ENCODE measurements at regions not wholly inside any gene's neighbourhood (a gene's known extent, or its start where the extent isn't known, plus 50 kb on each side); places are given as distances from the start of the nearest gene placed in this dataset.

DNA sequence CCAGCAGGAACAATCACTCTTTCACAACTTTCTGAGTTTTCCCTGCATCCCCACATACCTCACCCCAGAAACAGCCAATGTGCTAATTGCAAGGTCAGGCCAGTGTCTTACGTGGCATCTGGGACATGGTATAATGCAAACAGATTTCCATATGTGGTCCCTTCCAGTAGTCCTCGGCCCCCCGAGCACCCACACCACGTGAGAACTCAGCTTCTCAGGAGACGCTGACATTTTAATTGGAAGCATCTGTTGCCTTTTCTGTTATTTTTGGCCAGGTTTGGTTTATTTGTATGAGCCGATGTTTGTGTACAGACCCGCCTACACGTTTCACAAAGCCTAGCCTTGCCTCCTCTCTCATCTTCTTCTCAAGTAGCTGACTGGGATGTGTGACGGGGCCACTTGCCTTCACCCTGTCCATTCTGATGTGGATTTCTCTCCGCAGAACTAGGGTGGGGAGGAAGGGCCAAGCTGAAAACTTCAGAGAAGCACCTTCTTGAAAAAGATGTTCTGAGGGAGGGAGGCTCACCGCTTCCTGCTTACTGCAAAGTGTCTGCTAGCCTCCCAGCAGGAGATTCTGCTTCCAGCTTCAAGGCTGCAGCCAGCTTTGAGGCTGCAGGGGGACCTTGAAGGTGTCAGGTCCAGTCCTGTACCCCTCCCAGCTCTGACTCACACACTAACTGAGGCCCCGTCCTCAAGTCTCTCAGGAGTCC lies 109.6 kb upstream of the SLC14A2 start:
- peak; percentile 44 for DNase-seq

DNA sequence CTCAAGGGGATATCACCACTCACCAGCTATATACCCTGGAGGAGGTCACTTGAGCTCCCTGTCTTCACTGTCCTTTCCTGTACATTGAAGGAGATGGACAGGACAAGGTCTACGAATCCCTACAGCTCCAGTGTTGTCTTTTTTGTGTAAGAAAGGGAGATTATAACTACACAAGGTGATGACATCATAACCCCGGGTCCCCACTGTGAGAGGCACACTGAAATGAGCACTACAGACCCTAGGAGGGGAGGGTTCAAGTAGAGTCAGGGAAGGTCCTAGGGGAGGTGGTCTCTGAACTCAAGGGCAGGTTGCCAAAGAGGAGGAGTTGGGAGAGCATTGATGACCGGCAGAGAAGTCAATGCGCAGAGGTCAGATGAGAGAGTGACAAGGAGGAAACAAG lies 108.3 kb upstream of the SLC14A2 start:
- DNase-seq, result no peak

DNA sequence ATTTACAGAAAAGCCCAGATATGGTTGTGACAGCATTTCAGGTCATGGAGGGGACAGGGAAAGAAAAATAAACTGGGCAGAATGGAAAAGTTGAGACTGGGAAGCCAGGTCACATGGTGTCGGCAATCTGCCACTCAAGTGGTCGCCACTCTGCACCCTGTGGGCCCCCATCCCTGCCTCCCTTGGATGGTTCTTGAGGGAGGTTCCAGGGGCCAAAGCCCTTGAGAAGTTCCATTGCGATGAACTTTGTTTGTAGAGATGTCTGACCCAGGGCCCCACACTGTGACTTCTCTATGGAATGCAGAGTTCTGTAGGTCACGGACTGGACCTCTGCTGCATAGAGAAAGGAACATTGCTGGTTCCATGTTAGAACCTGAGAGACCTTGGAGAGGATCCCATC lies 105.7 kb upstream of the SLC14A2 start:
- no peak for DNase-seq

DNA sequence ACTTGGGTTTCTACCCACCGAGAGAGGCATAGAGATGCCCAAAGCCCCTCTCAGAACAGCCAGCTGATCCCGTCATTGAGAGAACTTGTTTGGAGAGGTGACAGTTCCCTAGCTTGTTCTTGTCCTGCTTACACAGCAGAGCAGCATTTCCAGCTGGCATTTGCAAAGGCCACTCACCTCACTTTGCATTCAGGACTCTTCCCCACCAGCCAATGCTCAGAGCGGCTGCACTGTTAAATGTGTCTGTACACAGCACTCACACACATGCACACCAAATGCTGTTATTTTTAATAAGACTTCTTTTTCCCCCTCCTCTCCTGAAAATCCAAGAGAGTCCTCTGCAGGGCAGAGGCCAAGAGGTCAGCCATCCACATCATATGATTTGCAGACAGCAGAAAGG lies 104.6 kb upstream of the SLC14A2 start:
- no peak for DNase-seq

DNA sequence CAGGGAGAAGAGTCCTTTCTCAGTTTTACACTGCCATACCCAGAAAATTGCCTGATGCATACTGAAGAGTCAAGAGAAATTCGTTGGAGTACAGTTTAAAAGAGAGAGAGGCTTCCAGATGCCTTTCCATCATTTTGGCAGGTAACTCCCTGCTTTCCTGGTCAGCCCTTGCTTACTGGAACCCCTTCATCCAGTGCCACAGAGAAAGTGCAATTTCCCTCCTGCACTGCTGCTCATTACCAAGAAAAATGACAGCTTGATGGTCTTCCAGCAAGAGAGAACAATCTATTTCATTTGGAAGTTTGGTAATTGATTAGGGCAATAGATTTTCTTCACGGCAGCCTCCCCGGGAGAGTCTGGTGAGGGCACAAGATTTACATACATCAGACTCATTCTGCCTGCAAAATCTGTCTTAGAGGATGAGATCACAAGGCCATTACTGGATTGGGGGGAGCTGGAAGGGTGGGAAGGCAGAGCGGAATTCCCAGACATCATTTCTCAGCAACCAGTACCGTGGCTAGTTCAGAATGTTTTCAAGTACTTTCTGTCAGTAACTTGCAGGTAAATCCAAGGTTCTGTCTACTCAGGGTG lies 102.8 kb upstream of the SLC14A2 start:
- DNase-seq, result no peak

DNA sequence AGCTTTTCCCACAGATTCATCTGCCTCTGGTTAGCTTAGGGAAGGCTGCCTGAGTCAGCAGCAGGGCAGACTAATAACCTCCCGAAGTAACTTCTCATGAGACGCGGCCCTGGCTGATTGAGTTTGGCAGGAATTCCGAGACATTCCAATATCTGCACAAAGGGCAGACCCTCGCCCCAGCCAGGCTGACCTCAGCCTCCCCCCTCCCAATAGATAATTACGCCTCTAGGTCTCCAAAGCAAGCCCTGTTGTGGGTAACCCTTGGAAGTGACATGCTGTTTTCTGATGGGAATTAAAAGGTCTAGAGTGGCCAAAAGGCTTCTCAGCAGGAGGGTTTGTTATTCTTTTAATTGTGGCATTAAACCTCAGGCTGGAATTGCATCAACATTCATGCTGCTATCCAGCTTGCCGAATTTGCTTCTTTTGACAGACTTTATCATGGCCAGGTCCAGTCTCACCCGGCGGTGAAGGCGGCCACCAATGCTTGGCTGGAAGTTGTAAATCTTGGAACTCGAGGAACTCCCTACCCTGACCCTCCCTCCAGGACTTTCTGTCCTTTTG lies 98.0 kb upstream of the SLC14A2 start:
- DNase-seq, result no peak

DNA sequence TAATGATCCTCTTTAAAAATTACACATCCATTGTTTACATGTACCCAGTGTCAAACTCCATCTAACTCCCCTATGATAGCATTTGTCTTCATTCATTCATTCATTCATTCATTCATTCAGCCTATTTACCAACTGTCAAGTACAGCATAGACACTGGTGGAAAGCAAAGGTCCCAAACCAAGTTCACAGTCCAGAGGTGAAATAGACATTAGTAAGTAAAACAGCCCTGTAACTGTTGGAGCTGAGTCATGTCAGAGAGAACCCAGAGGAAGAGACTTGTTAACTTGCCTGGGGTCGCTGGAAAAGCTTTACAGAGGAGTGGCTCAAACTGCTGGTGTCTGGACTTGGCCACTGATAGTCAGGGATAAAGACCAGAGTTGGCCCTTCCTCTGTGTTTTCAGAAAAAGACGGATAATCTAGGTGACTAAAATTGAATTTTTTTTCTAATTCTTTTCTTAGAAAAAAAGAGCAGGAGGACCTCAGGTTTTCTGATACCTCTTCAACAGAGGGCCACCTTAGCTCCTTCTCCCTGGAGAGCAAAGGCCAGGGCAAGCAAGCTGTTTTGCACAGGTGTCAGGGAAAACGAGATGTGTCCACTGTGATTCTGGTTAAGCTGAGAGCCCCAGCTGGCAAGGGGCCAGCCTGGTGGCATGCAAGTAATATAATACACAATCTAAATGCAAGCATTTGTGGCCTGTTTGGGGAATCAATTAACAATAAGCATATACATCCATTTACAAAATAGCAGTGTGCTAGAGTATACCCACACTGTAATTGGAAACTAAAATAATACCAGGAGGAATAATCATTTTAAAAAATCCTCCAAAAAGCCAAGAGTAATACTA lies 96.7 kb upstream of the SLC14A2 start:
- no peak for DNase-seq

DNA sequence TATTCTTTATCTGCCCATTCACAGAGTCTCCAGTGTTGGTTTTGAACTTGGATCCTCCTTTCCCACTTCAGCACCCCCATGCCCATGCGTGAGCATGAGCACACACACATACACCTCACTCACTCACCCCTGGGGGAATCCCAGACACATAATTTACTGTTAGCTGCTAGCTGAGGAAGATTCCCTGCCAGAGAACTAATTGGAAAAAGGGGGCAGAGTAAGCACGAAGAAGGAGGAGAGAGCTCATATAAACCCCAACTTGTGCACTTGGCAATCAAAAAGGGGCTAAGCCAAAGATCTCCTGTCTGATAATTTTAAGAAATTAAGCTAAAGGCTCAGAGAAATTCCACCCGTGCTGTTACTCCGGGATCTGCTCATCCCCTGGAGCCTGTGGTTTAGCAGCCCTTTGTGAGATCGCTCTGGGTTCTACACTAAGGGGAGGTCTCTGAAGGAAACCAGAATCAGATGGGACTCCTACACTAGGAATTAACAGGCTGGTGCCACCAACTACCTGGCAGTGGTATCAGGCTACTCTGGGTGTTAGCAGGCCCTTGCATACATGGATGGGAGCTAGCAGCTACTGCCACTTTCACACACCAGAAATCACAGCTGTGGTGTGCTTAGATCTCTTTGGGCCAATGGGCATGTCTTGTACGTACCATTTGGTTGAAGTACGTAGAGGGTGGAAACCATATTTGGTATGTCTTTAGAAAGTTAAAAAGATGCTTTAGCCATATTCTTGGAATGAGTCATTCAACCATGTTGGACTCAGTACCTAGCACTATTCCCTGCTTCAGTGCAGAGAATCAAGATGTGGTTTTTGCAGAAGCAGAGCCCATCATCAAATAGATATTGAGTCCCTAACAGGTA lies 95.6 kb upstream of the SLC14A2 start:
- DNase-seq, result no peak

DNA sequence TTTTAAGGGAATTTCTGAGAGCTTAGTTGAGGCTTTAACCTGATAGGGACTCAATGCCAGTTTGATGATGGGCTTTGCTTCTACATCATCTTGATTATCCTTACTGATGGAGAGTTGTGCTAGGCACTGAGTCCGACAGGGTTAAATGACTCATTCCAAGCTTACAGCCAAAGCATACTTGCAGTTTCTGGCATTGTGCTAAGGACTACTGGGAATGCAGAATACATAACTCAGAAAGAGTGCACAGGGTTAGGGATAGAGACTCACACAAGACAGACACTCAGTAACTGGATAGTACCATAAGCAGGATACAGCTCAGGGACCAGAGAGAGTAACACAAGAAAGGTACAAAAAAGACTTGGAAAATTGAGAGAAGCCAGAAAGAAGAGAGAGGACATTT lies 94.1 kb upstream of the SLC14A2 start:
- DNase-seq, result no peak

DNA sequence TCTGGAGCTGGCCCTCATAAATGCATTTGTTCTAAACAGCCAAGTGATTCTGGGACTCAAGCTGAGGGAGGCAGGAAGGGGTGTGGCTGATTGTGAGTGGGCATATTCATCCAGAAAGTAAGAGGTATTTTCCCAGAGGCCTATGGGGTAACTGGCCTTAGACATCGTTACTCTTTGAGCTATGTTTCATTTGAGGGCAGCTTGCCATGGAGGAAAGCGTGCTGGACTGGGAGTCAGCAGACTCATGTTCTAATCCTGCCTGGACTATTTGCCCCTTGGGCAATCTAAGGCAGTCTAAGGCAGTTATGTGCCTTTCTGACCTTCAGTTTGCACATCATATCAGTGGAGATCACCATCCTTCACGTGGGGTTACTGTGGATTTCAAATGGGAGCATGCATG lies 93.5 kb upstream of the SLC14A2 start:
- no peak for DNase-seq

DNA sequence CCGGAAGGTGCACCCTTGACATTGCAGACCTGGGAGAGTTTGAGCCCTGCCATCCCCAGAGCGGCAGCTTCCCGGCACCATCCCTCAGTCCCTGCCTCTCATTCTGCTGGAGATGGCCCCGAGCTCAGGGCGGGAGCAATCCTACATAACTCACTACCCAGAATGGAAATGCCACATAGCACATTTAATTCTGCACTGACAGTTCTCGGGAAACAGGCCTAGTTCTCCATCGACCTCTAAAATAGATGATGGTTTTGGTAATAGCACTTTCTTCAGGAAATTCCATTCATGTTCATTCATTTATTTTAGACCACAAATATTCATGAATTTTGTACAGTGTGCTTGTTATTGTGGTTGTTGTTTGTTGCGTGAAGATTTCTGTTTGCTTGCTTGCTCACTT lies 92.9 kb upstream of the SLC14A2 start:
- DNase-seq, result no peak

DNA sequence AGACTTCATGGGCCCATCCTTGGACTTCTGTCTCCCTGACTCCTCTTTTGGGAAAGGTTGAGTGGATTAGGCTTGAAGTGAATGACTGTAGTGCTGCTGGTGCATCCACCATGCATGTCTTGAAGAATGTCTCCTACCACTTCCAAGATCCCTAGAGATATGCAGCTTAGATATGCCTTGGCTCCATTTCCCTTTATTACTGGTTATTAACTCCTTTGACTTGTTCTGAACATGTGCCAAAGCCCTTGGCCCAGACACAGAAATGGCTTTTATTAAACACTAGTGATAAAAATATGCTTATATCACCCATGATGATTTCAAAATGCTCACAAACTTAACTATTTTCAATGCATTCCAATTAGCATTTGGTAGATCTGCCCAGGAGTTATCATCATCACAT lies 90.0 kb upstream of the SLC14A2 start:
- DNase-seq, result no peak

DNA sequence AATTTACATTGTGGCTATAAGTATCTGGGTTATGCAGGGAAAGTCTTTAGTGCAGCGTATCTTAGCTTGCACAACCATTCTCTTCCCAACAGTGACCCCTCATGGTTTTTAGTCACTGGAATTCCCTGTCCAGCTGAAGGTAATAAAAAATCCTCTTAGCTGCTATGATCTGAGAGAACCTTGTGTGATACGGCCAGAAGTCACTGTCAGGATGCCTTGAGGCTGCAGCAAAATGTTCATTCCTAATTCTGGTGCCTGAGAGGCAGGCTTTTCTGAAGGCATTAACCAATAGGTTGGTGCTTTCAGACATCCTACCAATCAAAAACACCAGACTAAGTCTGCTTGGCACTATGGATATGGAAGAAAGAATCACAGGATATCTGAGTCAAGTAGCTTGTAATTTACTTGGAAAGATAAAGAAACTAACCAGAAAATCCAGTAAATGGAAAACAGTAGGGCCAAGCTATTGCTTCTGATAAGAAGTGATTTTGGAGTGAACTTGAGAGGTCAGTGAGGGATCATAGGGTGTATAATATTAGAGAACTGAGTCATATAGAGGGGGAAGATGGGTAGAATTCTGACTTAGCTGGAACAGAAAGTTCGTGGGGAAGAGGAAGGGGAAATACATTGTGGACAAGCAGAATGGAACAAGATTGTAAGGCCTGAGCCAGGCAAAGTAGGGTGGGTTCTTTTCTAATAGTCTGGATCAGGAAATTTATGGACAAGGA lies 89.0 kb upstream of the SLC14A2 start:
- DNase-seq, result no peak

DNA sequence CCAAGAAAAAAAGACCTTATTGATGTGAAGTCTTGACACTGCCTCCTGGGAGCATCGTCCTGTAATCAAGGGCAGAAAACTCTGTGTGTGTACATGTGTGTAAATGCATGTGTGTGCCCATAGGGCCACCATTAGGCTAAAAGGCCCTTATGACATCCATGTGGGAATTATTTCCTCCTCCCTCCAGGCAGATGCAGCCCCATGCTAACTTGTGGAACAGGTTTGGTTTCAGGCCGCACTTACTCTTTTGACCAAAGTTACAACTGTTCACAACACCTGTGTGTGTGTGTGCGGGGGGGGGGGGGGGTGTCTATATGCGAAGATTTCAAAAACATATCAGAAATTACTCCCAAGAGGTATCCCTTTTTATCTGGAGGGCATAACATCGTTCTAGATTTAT lies 87.4 kb upstream of the SLC14A2 start:
- DNase-seq, result no peak

DNA sequence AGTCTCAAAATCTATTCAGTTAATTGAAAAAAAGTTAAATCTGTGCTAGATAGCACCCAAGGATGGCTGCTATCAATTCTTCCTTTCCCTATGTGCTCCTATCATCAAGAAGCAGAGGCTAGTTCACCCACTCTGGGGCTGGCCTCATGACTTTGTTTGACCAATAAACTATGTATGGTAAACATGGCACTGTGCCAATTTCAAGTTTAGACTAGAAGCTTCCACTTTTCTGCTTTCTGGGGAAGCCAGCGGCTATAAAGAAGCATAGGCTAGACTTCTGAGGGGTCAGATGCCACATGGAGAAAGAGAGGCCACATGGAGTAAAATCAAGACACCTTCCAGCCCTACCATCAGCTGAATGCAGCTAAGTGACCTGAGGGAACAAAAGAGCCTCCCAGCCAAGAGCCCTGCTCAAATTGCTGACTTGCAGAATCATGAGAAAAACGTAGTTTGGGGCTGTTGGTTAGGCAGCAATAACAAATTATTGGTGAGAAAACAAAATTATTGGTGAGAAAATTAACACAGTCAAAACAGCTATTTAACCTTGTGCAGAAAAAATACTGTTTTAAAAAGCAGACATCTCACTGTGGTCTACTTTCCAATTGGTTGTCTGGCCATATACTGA lies 86.5 kb upstream of the SLC14A2 start:
- no peak for DNase-seq

DNA sequence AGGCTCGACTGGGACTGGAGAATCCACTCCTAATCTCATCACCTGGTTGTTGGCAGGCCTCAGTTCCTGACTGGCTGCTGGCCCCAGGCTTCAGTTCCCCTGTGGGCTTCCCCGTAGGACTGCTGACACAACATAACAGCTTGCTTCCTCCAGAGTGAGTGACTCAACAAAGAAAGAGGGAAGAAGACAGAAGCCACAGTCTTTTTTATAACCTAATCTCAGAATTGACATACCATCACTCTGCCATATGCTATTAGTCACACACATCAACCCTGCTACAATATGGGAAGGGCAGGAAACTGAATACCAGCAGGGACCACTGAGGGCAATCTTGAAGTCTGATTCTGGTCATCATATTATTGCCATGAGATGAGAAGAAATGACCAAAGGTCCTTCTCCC lies 76.8 kb upstream of the SLC14A2 start:
- no peak for DNase-seq

DNA sequence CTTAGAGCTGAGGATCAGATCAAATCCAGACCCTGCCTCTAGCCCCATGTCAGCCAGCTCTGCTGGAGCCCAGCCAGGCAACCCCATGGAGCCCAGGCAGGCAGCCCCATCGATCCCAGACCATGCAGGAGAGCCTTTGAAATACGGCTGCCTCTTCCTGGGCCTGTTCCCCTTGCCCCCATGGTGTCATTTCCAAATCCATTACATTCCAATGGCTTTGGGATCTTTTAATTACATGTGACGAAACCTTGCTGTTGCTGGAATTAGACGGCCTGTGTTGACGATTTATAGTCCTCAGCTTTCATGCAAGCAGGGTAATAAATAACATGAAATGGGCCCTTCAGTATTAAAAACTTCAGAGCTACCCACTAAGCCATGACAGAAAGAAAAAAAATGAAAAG lies 75.8 kb upstream of the SLC14A2 start:
- no peak for DNase-seq

DNA sequence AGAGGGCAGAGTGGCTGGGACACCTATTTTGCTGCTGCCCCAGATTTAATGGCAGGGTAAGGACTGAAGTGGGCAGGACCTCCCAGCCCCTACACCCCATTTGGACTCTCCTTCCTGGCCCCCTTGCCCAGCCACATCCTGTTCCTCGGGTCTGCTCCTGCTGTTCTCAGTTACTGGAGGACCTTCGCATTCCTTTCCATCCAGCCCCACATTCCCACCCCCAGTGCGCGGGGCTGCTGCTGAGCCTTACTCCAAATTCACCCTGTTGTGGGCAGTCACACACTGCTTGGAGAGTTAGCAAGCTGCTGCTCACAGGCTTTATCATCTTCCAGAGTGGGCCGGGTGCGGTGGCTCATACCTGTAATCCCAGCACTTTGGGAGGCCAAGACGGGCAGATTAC lies 75.2 kb upstream of the SLC14A2 start:
- no peak for DNase-seq

DNA sequence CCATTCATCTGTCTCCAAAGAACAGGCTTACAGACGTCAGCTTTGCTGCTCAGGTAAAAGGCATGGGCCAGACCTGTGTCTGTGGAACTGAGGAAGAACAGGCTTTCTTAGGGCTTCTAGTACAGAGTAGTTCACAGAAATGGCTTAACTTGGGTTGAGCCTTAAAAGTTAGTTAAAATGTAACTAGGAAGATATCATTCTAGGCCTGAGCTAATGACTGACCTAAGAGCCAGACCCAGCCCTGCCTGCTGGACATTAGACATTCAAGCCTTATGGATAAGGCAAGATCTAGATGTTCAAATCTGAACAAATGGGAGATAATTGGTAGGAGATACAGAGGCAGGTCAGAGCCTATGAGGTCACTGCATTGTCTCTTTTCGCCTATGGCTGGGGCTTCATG lies 73.9 kb upstream of the SLC14A2 start:
- DNase-seq, result no peak

DNA sequence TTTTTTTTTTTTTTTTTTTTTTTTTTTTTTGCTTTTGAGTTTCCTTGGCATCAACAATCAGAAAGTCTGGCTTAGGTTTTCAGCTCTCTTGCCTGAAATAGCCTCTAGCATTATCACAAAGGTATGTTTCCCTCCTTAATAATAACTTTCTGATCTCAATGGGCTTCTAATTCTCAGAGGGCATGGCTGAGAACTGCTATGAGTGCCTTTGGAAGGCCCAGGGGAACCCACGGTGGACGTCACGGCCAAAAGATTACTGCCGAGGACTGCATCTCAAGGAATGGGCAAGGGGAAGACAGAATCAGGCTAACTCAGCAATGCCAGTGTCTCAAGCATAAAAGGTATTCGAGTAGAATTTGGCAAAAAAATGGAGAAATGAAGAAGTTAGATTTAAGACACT lies 73.2 kb upstream of the SLC14A2 start:
- no peak for DNase-seq

DNA sequence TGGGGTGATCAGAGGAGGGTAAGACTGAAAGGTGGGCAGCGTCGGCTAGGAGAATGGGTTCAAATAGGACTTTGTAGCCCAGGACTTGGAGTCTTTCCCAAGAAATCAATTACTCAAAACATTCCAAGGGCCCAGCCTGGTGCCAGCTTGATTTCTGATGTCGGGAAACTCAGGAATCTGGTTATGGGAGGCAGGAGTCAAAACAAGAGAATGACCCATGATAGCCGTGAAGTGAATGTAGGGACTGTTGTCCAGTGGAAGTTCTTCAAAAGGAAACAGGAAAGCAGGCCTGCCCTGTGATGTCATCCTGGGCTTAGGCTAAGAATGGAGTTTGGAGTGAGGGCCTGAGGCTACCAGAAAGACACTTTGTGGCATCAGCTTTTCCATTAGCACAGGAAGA lies 67.4 kb upstream of the SLC14A2 start:
- DNase-seq, result no peak

DNA sequence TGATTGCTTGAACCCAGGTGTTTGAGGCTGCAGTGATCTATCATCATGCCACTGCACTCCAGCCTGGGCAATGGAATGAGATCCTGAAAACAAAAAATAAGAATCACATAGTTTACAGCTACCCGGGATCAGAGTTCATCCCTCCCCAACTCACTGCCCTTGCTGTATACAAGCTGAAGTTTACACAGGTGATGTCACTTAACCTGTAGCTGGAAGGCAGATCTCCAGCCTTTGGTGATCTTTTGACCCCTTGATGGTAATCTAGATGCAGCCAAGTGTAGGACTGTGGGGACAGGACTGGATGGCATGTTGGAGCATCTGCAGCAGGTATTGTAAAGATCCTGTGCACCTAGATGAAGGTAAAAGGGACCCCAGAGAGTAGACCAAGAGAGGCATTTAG lies 66.7 kb upstream of the SLC14A2 start:
- DNase-seq, result no peak
